Heart right ventricle (tissue), 16 donors: ENCODE measurements at regions not wholly inside any gene's neighbourhood (a gene's known extent, or its start where the extent isn't known, plus 50 kb on each side); places are given as distances from the start of the nearest gene placed in this dataset.

ENCODE experiments used
- ATAC-seq, 8 donors: fragments of 200-7000 bp; cut with Tn5 transposase; one replicate each; pipeline ENCODE4 v1.9.1; 2020; ENCODE audit warnings: mild to moderate bottlenecking in 8 of 8, moderate library complexity in 8 of 8, moderate number of reproducible peaks in 1 of 8
- DNase-seq, 2 donors: peaks; one replicate each; pipeline ENCODE4 v3.0.0-alpha.2; 2020
- H3K27ac ChIP-seq, 10 donors: fragments of 200-600 bp; sonication (generic) in 2 of 10; one replicate each; pipeline versions ENCODE4 v1.5.0 to v1.8.0; 2020 to 2022; ENCODE audit warnings: mild to moderate bottlenecking in 3 of 10
- H3K27me3 ChIP-seq, 7 donors: fragments of 200-600 bp; one replicate each; pipeline ENCODE4 v1.8.0; 2021 to 2022; ENCODE audit warnings: mild to moderate bottlenecking in 2 of 7
- H3K36me3 ChIP-seq, 9 donors: fragments of 200-600 bp; sonication (generic) in 1 of 9; one replicate each; pipeline versions ENCODE4 v1.5.0 to v1.8.0; 2020 to 2022; ENCODE audit warnings: mild to moderate bottlenecking in 2 of 9
- H3K4me1 ChIP-seq, 9 donors: fragments of 200-600 bp; sonication (generic) in 1 of 9; one replicate each; pipeline versions ENCODE4 v1.5.0 to v1.8.0; 2020 to 2022; ENCODE audit warnings: mild to moderate bottlenecking in 4 of 9
- H3K4me3 ChIP-seq, 10 donors: fragments of 200-600 bp; sonication (generic) in 2 of 10; one replicate each; pipeline versions ENCODE4 v1.5.0 to v1.8.0; 2020 to 2022; ENCODE audit warnings: mild to moderate bottlenecking in 7 of 10, moderate library complexity in 2 of 10
- H3K9me3 ChIP-seq, 11 donors: fragments of 200-600 bp in 10 of 11; sonication (generic) in 2 of 11; one replicate each; pipeline versions ENCODE4 v1.5.0 to v1.8.0; 2013 to 2022; ENCODE audit warnings: mild to moderate bottlenecking in 2 of 11, control low read depth in 1 of 11, moderate library complexity in 1 of 11
- CTCF ChIP-seq, 9 donors: fragments of 200-600 bp; sonication (generic) in 2 of 9; IDR thresholded peaks; one replicate each; pipeline versions ENCODE4 v1.5.0 to v1.8.0; 2021 to 2022; ENCODE audit warnings: antibody characterized with exemption in 9 of 9, mild to moderate bottlenecking in 5 of 9, moderate library complexity in 1 of 9
- WGBS, 2 donors: extraction: QIAGEN DNeasy Blood & Tissue Kit; methylation state at CpG; one replicate each; pipeline ENCODE4 v1.1.7; 2013; ENCODE audit warnings: inconsistent platforms in 1 of 2; 5-methylcytosine and 5-hydroxymethylcytosine counted together
- intact Hi-C, 10 donors: fragments of 100-400 bp; cut with DNase I; formaldehyde crosslinking; loops; one replicate each; pipeline versions ENCODE4 v1.11.1 to v1.14.2; 2022
- donor health status: Arrhythmogenic right ventricular cardiomyopathy.
- donor health status: ischemic (EF 13 %, LVEDD 7.1; RV severe dilation, severe dysfunction).
- donor health status: healthy with polysubstance abuse.
- donor health status: DM: no; HTN: yes; CAD: no.
- donor health status: DM: no; HTN: no; CAD: no.
- donor health status: ischemic (EF 25% LVEDD 6.9; RV normal size, moderate dysfunction).
- donor health status: ischemic (EF 25% LVEDD 5.7; RV mildly dilated, moderate dysfunction).
- donor health status: healthy.
- donor health status: DM: yes; HTN: yes; CAD: no.
- donor health status: Ischemic cardiomyopathy.
- donor health status: ischemic (EF 35%, LVEDD 5.7; RV mildly dilated, moderate dysfunction).
- donor health status: nonischemic (EF 11% LVEDD 7.7; RV severe dilation, severe dysfunction).
- donor health status: DM: yes; HTN: yes; CAD: no.
- donor health status: PGD.
- donor health status: ischemic (EF 29% LVEDD 5.4; RV normal size, mild dysfunction).
- donor health status: nonischemic (EF 23%, LVEDD 6.1; RV moderate dilation, normal function).

GRCh38 chr1:59107916-59108315 is 189.0 kb upstream of the FGGY start:
- H3K4me1 ChIP-seq, result peaks cover 0 to 27% (median 11%) of the 10 kb centered on the region in 9 donors
- WGBS, 2 donors, result 74 to 83% methylated on average over 5 of the region's 5 CpGs
- no peak for TF ChIP-seq CTCF (IDR thresholded peaks at IDR 0.05)
- DNase-seq, result no peak
- ATAC-seq, result no peak
- H3K9me3 ChIP-seq, result peaks cover 0 to 3% (median 0%) of the 10 kb centered on the region in 11 donors
- intact Hi-C loops, result loop anchor here in 1 of 10 donors (10.0 kb wide), 1 partner anchor 323 kb away; the partner anchor contains the start of gene JUN
- H3K27ac ChIP-seq, result peak overlapping the region in 7 of 10 donors; percentile 48 to 74 (median 71)
- H3K27me3 ChIP-seq, result no peaks in the 10 kb centered on the region
- H3K4me3 ChIP-seq, result no peak overlapping the region
- H3K36me3 ChIP-seq, result no peaks in the 10 kb centered on the region

- Histone ChIP-seq H3K4me3 (no peak overlapping the region), H3K27ac (peak overlapping the region in 1 of 10 donors; percentile 2), H3K9me3 (no peaks in the 10 kb centered on the region), H3K36me3 (no peaks in the 10 kb centered on the region), H3K27me3 (no peaks in the 10 kb centered on the region), H3K4me1 (peaks cover 0 to 27% (median 11%) of the 10 kb centered on the region in 9 donors)
- ATAC-seq (no peak), DNase-seq (no peak)
- no peak for TF ChIP-seq CTCF (IDR thresholded peaks at IDR 0.05)
- intact Hi-C loops, result loop anchor here in 1 of 10 donors (10.0 kb wide), 1 partner anchor 324 kb away; the partner anchor contains the start of gene JUN
Measured at GRCh38 chr1:59108481-59109317, 188.2 kb upstream of the FGGY start.

- DNase-seq, result no peak
- no peaks in the 10 kb centered on the region for H3K27me3 ChIP-seq
- H3K27ac ChIP-seq, result no peak overlapping the region
- H3K4me1 ChIP-seq, result peaks cover 0 to 26% (median 11%) of the 10 kb centered on the region in 9 donors
- intact Hi-C loops, result no loop called here
- no peaks in the 10 kb centered on the region for H3K9me3 ChIP-seq
- H3K36me3 ChIP-seq, result no peaks in the 10 kb centered on the region
- WGBS, 2 donors, result 88 to 91% methylated on average over 1 of the region's 1 CpG
- no peak overlapping the region for H3K4me3 ChIP-seq
- TF ChIP-seq CTCF (IDR thresholded peaks at IDR 0.05), result no peak
- ATAC-seq, result no peak
Measured at GRCh38 chr1:59110271-59110670, 186.6 kb upstream of the FGGY start.

- intact Hi-C loops, result no loop called here
- no peak overlapping the region for H3K4me3 ChIP-seq
- WGBS, 2 donors, result 95% methylated on average over 1 of the region's 1 CpG
- no peaks in the 10 kb centered on the region for H3K9me3 ChIP-seq
- no peak for ATAC-seq
- no peak for DNase-seq
- no peak for TF ChIP-seq CTCF (IDR thresholded peaks at IDR 0.05)
- H3K27ac ChIP-seq, result no peak overlapping the region
- peaks cover 0 to 3% (median 0%) of the 10 kb centered on the region in 9 donors for H3K4me1 ChIP-seq
- no peaks in the 10 kb centered on the region for H3K27me3 ChIP-seq
- H3K36me3 ChIP-seq, result no peaks in the 10 kb centered on the region
Measured at GRCh38 chr1:59113876-59114457, 182.9 kb upstream of the FGGY start.
